GM12891 (cell line): ENCODE measurements at regions not wholly inside any gene's neighbourhood (a gene's known extent, or its start where the extent isn't known, plus 50 kb on each side); places are given as distances from the start of the nearest gene placed in this dataset.

ENCODE experiments used
- PAX5 ChIP-seq: IDR thresholded peaks from 2 replicates; pipeline ENCODE4 v1.6.1; 2011; ENCODE audit warnings: low read length, moderate library complexity, mild to moderate bottlenecking; ENCODE audit not compliant: insufficient read depth, severe bottlenecking
- POLR2AphosphoS5 ChIP-seq: IDR thresholded peaks from 2 replicates; pipeline ENCODE4 v1.6.1; 2011; ENCODE audit warnings: low read depth, low read length, control low read depth

GRCh38 chr17:54452666-54453348 is 447.8 kb upstream of the TOM1L1 start:
- TF ChIP-seq POLR2AphosphoS5: no peak
- TF ChIP-seq PAX5: no peak
